Panc1 (cell line): ENCODE measurements at regions not wholly inside any gene's neighbourhood (a gene's known extent, or its start where the extent isn't known, plus 50 kb on each side); places are given as distances from the start of the nearest gene placed in this dataset.

ENCODE experiments used
- CTCF ChIP-seq: fragments of 450-650 bp; IDR thresholded peaks from 2 replicates; pipeline ENCODE4 v1.5.1; 2017; ENCODE audit warnings: mild to moderate bottlenecking
- POLR2AphosphoS5 ChIP-seq: IDR thresholded peaks from 2 replicates; pipeline ENCODE4 v1.6.1; 2012; ENCODE audit warnings: mild to moderate bottlenecking, low read depth, low read length, moderate library complexity

GRCh38 chr22:22432937-22433336, 75.6 kb downstream of the ZNF280B start:
- TF ChIP-seq CTCF (no peak), POLR2AphosphoS5 (no peak)
